WTC11 (cell line): ENCODE measurements at regions not wholly inside any gene's neighbourhood (a gene's known extent, or its start where the extent isn't known, plus 50 kb on each side); places are given as distances from the start of the nearest gene placed in this dataset.

Experiments used
- ATAC-seq: fragments of 200-7000 bp; cut with Tn5 transposase; 2 replicates; pipeline ENCODE4 v1.10.0; 2021; ENCODE audit warnings: mild to moderate bottlenecking, moderate library complexity
- CTCF ChIA-PET: fragments of 300-600 bp; sonication (Branson Sonifier 250); formaldehyde crosslinking; loops from one replicate; lab custom pipeline; 2021; ENCODE audit warnings: antibody characterized with exemption; lab: Charles Lee
- POLR2A ChIA-PET: fragments of 350-600 bp; sonication (Branson Sonifier 250); formaldehyde crosslinking; loops from one replicate; lab custom pipeline; 2021; ENCODE audit warnings: antibody characterized with exemption; lab: Charles Lee
- DNase-seq: peaks from one replicate; pipeline ENCODE4 v3.0.0; 2021; ENCODE audit warnings: low spot score
- H3K27ac Mint-ChIP-seq: 2 replicates; pipeline ENCODE4 v1.8.0; 2021; ENCODE audit warnings: mixed read lengths
- H3K27me3 Mint-ChIP-seq: 2 replicates; pipeline ENCODE4 v1.8.0; 2021; ENCODE audit warnings: low read depth, mild to moderate bottlenecking, moderate library complexity, mixed read lengths
- H3K36me3 Mint-ChIP-seq: 2 replicates; pipeline ENCODE4 v1.8.0; 2021; ENCODE audit warnings: mixed read lengths
- H3K4me1 Mint-ChIP-seq: 2 replicates; pipeline ENCODE4 v1.8.0; 2022; ENCODE audit warnings: mixed read lengths
- H3K4me3 Mint-ChIP-seq: 2 replicates; pipeline ENCODE4 v1.8.0; 2021; ENCODE audit warnings: mild to moderate bottlenecking, moderate library complexity, mixed read lengths
- H3K9me3 Mint-ChIP-seq: 2 replicates; pipeline ENCODE4 v1.8.0; 2021; ENCODE audit warnings: mixed read lengths
- CREB1 ChIP-seq: sonication (generic); formaldehyde crosslinking; IDR thresholded peaks from 2 replicates; pipeline ENCODE4 v1.8.0; 2023; ENCODE audit warnings: mild to moderate bottlenecking, missing genetic modification reagents
- CREM ChIP-seq: sonication (generic); formaldehyde crosslinking; IDR thresholded peaks from 2 replicates; pipeline ENCODE4 v1.8.1; 2022; ENCODE audit warnings: mild to moderate bottlenecking, missing genetic modification reagents, moderate library complexity
- FOXK1 ChIP-seq: sonication (generic); formaldehyde crosslinking; IDR thresholded peaks from 2 replicates; pipeline ENCODE4 v1.8.0; 2022; ENCODE audit warnings: mild to moderate bottlenecking, moderate library complexity, missing genetic modification reagents
- GRHL2 ChIP-seq: fragments of 250-450 bp; sonication (Bioruptor Pico); IDR thresholded peaks from 2 replicates; pipeline ENCODE4 v1.8.0; 2022; ENCODE audit warnings: mild to moderate bottlenecking, moderate library complexity; ENCODE audit not compliant: insufficient replicate concordance, severe bottlenecking
- HMGA2 ChIP-seq: fragments of 250-450 bp; sonication (Bioruptor Pico); IDR thresholded peaks from 2 replicates; pipeline ENCODE4 v1.4.0; 2021; ENCODE audit warnings: mild to moderate bottlenecking, moderate library complexity
- JAZF1 ChIP-seq: fragments of 250-450 bp; sonication (Bioruptor Pico); IDR thresholded peaks from 2 replicates; pipeline ENCODE4 v1.9.0; 2021; ENCODE audit warnings: moderate library complexity, mild to moderate bottlenecking, inconsistent platforms
- MYBL2 ChIP-seq: sonication (generic); formaldehyde crosslinking; IDR thresholded peaks from 2 replicates; pipeline ENCODE4 v1.8.1; 2023; ENCODE audit warnings: mild to moderate bottlenecking, moderate library complexity, missing genetic modification reagents
- RORB ChIP-seq: fragments of 250-450 bp; sonication (Bioruptor Pico); IDR thresholded peaks from 2 replicates; pipeline ENCODE4 v1.9.0; 2021; ENCODE audit warnings: mild to moderate bottlenecking
- SP1 ChIP-seq: sonication (generic); formaldehyde crosslinking; conservative IDR thresholded peaks from 2 replicates; pipeline ENCODE4 v1.8.1; 2022; ENCODE audit warnings: missing genetic modification reagents
- TEAD1 ChIP-seq: sonication (generic); formaldehyde crosslinking; IDR thresholded peaks from 2 replicates; pipeline ENCODE4 v1.8.0; 2022; ENCODE audit warnings: mild to moderate bottlenecking, missing genetic modification reagents
- TEAD4 ChIP-seq: sonication (generic); formaldehyde crosslinking; IDR thresholded peaks from 2 replicates; pipeline ENCODE4 v1.8.0; 2022; ENCODE audit warnings: mild to moderate bottlenecking, missing genetic modification reagents
- ZNF219 ChIP-seq: sonication (generic); formaldehyde crosslinking; IDR thresholded peaks from 2 replicates; pipeline ENCODE4 v1.8.0; 2023; ENCODE audit warnings: missing genetic modification reagents, mild to moderate bottlenecking, borderline replicate concordance
- ZNF263 ChIP-seq: sonication (generic); formaldehyde crosslinking; IDR thresholded peaks from 2 replicates; pipeline ENCODE4 v1.8.1; 2022; ENCODE audit warnings: low read depth, mild to moderate bottlenecking, moderate library complexity, missing genetic modification reagents
- ZNF317 ChIP-seq: sonication (generic); formaldehyde crosslinking; IDR thresholded peaks from 2 replicates; pipeline ENCODE4 v1.8.1; 2023; ENCODE audit warnings: low read depth, mild to moderate bottlenecking, moderate library complexity, missing genetic modification reagents, borderline replicate concordance
- ZNF396 ChIP-seq: fragments of 250-450 bp; sonication (Bioruptor Pico); IDR thresholded peaks from 2 replicates; pipeline ENCODE4 v1.8.0; 2021; ENCODE audit warnings: mild to moderate bottlenecking, moderate library complexity, borderline replicate concordance
- ZNF416 ChIP-seq: fragments of 250-450 bp; sonication (Bioruptor Pico); IDR thresholded peaks from 2 replicates; pipeline ENCODE4 v1.9.0; 2021; ENCODE audit warnings: mild to moderate bottlenecking, inconsistent platforms
- TF ChIP-seq, protein P1 (sequence below): sonication (generic); formaldehyde crosslinking; IDR thresholded peaks from 2 replicates; pipeline ENCODE4 v1.8.1; 2023; ENCODE audit warnings: mild to moderate bottlenecking, missing genetic modification reagents
- TF ChIP-seq, protein P2 (sequence below): sonication (generic); formaldehyde crosslinking; IDR thresholded peaks from 2 replicates; pipeline ENCODE4 v1.8.0; 2022; ENCODE audit warnings: mild to moderate bottlenecking, missing genetic modification reagents
- TF ChIP-seq, protein P3 (sequence below): fragments of 250-450 bp; sonication (Bioruptor Pico); IDR thresholded peaks from 2 replicates; pipeline ENCODE4 v1.8.0; 2021; ENCODE audit warnings: mild to moderate bottlenecking
- TF ChIP-seq, protein P4 (sequence below): sonication (generic); formaldehyde crosslinking; IDR thresholded peaks from 2 replicates; pipeline ENCODE4 v1.8.0; 2022; ENCODE audit warnings: missing genetic modification reagents
- TF ChIP-seq, protein P5 (sequence below): sonication (generic); formaldehyde crosslinking; IDR thresholded peaks from 2 replicates; pipeline ENCODE4 v1.8.1; 2022; ENCODE audit warnings: low read depth, missing genetic modification reagents, borderline replicate concordance

DNA sequence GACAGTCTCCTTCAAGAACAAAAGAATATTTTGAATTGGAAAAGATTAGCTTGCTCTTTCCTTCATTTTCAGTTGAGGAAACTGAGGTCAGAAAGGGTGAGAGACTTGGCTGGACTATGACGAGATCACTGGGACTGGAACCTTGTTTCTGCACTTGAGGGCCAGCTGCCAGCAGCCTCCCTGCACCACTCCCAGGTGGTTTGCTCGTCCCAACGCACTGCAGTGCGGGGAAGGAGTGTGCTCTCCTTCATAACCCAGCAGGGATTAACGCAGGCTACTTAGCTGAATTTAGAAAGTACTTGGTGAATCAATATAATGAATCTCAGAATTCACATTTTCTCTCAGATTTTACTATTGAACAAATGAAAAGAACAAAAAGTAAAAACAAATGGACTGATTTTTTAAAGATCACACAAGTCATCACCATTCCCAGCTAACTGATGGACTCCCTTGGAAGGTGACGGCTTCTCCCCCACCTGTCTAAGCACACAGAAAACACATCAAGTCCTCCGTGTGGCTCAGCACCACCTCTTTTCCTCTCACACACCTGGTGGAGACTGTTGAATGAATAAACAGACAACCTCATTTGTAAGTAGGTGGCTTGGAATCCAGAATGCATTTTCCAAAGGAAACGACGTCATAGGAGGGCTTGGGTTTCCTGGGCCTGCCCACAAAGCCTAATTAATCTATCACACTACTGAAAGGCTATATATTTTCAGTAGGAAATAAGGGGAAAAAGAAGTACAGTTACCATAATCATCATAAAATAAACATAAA is 121.0 kb downstream of the QRSL1 start:
- Mint-ChIP-seq H3K27ac (peak overlapping the region; percentile 69), H3K27me3 (no peaks in the 10 kb centered on the region; the same call in 1 of the 2 replicates), H3K9me3 (0 out of 2 replicates have a peak, but pooled peaks cover 4% of the 10 kb centered on the region), H3K4me3 (no peak overlapping the region), H3K4me1 (peaks cover 48% of the 10 kb centered on the region), H3K36me3 (no peaks in the 10 kb centered on the region)
- CTCF ChIA-PET, result interaction anchor here (1.2 to 1.7 kb wide), 3 partner anchors 37 to 141 kb away, joined by 3 to 4 read pairs (median 4); no protein-coding TSS in a partner anchor
- POLR2A ChIA-PET, result no interaction called here
- ATAC-seq, result no peak
- TF ChIP-seq TEAD1, result no peak
- TF ChIP-seq FOXK1, result no peak
- no peak for TF ChIP-seq RORB (CRISPR knock-in tag)
- no peak for TF ChIP-seq CREM (CRISPR knock-in tag)
- no peak for TF ChIP-seq ZNF263 (CRISPR knock-in tag)
- TF ChIP-seq, protein P1, sequence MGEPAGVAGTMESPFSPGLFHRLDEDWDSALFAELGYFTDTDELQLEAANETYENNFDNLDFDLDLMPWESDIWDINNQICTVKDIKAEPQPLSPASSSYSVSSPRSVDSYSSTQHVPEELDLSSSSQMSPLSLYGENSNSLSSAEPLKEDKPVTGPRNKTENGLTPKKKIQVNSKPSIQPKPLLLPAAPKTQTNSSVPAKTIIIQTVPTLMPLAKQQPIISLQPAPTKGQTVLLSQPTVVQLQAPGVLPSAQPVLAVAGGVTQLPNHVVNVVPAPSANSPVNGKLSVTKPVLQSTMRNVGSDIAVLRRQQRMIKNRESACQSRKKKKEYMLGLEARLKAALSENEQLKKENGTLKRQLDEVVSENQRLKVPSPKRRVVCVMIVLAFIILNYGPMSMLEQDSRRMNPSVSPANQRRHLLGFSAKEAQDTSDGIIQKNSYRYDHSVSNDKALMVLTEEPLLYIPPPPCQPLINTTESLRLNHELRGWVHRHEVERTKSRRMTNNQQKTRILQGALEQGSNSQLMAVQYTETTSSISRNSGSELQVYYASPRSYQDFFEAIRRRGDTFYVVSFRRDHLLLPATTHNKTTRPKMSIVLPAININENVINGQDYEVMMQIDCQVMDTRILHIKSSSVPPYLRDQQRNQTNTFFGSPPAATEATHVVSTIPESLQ (CRISPR knock-in tag), result no peak
- no peak for TF ChIP-seq HMGA2 (CRISPR knock-in tag)
- TF ChIP-seq JAZF1 (CRISPR knock-in tag), result no peak
- TF ChIP-seq, protein P2, sequence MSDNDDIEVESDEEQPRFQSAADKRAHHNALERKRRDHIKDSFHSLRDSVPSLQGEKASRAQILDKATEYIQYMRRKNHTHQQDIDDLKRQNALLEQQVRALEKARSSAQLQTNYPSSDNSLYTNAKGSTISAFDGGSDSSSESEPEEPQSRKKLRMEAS (CRISPR knock-in tag), result no peak
- no peak for TF ChIP-seq TEAD4
- TF ChIP-seq, protein P3, sequence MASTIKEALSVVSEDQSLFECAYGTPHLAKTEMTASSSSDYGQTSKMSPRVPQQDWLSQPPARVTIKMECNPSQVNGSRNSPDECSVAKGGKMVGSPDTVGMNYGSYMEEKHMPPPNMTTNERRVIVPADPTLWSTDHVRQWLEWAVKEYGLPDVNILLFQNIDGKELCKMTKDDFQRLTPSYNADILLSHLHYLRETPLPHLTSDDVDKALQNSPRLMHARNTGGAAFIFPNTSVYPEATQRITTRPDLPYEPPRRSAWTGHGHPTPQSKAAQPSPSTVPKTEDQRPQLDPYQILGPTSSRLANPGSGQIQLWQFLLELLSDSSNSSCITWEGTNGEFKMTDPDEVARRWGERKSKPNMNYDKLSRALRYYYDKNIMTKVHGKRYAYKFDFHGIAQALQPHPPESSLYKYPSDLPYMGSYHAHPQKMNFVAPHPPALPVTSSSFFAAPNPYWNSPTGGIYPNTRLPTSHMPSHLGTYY (CRISPR knock-in tag), result no peak
- TF ChIP-seq, protein P4, sequence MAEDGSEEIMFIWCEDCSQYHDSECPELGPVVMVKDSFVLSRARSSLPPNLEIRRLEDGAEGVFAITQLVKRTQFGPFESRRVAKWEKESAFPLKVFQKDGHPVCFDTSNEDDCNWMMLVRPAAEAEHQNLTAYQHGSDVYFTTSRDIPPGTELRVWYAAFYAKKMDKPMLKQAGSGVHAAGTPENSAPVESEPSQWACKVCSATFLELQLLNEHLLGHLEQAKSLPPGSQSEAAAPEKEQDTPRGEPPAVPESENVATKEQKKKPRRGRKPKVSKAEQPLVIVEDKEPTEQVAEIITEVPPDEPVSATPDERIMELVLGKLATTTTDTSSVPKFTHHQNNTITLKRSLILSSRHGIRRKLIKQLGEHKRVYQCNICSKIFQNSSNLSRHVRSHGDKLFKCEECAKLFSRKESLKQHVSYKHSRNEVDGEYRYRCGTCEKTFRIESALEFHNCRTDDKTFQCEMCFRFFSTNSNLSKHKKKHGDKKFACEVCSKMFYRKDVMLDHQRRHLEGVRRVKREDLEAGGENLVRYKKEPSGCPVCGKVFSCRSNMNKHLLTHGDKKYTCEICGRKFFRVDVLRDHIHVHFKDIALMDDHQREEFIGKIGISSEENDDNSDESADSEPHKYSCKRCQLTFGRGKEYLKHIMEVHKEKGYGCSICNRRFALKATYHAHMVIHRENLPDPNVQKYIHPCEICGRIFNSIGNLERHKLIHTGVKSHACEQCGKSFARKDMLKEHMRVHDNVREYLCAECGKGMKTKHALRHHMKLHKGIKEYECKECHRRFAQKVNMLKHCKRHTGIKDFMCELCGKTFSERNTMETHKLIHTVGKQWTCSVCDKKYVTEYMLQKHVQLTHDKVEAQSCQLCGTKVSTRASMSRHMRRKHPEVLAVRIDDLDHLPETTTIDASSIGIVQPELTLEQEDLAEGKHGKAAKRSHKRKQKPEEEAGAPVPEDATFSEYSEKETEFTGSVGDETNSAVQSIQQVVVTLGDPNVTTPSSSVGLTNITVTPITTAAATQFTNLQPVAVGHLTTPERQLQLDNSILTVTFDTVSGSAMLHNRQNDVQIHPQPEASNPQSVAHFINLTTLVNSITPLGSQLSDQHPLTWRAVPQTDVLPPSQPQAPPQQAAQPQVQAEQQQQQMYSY (CRISPR knock-in tag), result no peak
- no peak for TF ChIP-seq ZNF317 (CRISPR knock-in tag)
- no peak for TF ChIP-seq GRHL2
- TF ChIP-seq ZNF416 (CRISPR knock-in tag), result no peak
- TF ChIP-seq CREB1 (CRISPR knock-in tag), result no peak
- no peak for DNase-seq

DNA sequence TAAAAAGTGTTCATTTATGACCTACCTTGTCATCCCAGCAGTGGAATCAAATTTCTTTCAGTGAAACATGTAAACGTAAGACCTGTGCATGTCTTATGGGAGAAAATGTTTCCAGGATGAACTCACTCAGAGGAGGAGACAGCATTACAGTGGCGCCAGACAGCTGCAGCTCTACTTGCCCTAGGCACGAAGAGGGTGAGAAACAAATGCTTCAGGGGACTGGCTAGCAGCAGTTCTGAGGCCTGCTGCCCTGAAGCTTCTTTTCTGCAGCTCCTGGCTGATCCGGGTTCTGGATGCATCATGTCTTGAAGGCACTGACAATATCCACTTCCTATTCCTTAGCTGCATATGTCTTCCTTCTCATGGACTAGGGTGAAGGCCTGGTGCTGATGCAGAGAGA is 120.2 kb downstream of the QRSL1 start:
- TF ChIP-seq, protein P5, sequence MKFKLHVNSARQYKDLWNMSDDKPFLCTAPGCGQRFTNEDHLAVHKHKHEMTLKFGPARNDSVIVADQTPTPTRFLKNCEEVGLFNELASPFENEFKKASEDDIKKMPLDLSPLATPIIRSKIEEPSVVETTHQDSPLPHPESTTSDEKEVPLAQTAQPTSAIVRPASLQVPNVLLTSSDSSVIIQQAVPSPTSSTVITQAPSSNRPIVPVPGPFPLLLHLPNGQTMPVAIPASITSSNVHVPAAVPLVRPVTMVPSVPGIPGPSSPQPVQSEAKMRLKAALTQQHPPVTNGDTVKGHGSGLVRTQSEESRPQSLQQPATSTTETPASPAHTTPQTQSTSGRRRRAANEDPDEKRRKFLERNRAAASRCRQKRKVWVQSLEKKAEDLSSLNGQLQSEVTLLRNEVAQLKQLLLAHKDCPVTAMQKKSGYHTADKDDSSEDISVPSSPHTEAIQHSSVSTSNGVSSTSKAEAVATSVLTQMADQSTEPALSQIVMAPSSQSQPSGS (CRISPR knock-in tag), result no peak
- TF ChIP-seq, protein P4 (CRISPR knock-in tag), result no peak
- TF ChIP-seq ZNF219 (CRISPR knock-in tag) (no peak), MYBL2 (CRISPR knock-in tag) (no peak), ZNF396 (CRISPR knock-in tag) (no peak), SP1 (CRISPR knock-in tag) (no peak)
- Mint-ChIP-seq H3K9me3 (peaks cover 7% of the 10 kb centered on the region), H3K27me3 (no peaks in the 10 kb centered on the region; the same call in 1 of the 2 replicates), H3K4me1 (peaks cover 48% of the 10 kb centered on the region), H3K36me3 (peaks cover 2% of the 10 kb centered on the region; the same call in 1 of the 2 replicates), H3K4me3 (no peak overlapping the region), H3K27ac (no peak overlapping the region)
- CTCF ChIA-PET, result interaction anchor here (1.1 to 1.8 kb wide), 5 partner anchors 23 to 248 kb away, joined by 3 to 4 read pairs (median 4); no protein-coding TSS in a partner anchor
- POLR2A ChIA-PET, result no interaction called here
- ATAC-seq (no peak), DNase-seq (no peak)
